ENCODE measurements at regions not wholly inside any gene's neighbourhood (a gene's known extent, or its start where the extent isn't known, plus 50 kb on each side); places are given as distances from the start of the nearest gene placed in this dataset.
A peak's percentile ranks its signal among the peaks of the same experiment; 100 is the strongest.

DNA sequence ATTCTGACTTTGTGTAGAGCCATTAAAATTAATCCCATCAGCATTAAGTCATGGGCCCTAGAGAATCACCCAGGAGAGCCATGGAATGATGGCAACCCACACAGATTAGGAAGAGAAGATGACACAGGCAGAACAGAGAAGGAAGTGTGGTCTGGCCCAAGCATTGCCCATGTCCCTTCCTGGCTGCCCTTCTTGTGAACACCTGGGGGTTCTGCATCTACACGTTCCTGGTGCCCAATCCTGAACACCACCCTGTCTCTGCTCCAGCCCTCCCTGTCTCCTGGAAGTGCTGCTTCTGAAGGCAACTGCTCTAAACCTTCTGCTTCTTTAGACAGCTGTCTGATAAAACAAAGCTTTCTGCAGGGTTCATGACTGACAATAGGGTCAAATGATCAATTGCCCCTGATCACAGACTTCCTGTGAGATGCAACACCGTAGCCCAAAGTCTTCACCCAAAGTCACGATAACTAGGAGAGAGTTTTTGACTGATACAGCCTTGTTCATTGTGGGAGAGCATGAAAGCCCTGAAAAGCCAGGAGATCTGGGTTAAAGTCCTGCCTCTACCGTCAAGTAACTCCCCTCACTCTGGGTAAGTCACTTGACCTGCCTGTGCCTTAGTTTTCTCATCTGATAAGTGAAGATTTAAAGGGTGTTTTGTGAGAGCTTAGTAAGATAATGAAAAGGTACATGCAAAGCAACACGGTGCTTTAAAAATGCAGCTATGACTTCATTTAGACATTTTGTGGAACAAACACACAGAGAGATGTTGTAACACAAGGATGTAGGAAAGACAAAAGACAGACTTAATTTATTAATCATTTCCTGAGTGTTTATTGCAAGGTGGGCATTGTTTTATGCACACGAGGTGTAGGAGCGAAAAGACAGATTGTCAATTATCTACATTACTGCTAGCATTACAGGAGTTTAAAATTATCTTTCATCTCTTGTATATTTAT lies 291.2 kb upstream of the STXBP5 start:
- no peak for TF ChIP-seq CTCF (IDR thresholded peaks at IDR 0.05; ENCODE audit: insufficient read depth, low read depth, low read length)
- no peak overlapping the region for H3K4me3 ChIP-seq (ENCODE audit: low read depth, low read length)
- peak; percentile 73 for DNase-seq (ENCODE audit: low read depth)

DNA sequence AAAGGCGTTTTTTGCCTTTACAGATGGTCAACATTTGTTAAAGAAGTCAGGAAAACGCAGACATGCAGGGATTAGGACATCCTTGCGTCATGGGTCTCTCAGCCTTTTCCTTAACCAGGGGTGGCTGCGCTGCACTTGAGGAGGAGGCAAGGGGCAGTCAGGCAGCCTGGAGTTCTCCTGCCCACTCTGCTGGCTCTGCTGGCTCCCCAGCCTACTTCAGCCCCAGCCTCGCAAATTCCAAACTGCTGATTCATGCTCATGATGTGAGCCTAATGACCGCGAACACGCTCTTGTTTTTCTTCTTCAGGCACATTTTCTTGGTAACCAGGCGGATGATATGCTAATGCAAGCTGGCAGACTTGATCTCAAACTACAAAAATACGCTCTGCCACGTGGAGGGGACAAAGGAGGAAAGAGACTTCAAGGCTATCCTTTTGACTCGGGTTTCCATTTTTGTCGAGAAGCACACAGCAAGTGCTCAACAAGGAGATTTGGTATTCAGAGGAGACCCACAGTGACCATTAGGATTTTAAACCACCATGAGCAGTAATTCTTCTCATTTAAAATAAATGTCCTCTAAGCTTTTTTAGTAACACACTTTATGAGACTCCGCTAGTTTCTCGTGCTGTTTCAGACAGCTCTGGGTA lies 290.3 kb upstream of the STXBP5 start:
- TF ChIP-seq CTCF (IDR thresholded peaks at IDR 0.05; ENCODE audit: insufficient read depth, low read depth, low read length): no peak
- peak; percentile 99 for DNase-seq (ENCODE audit: low read depth)
- H3K4me3 ChIP-seq (ENCODE audit: low read depth, low read length): peak overlapping the region; percentile 42

GRCh38 chr6:146914489-146915483 lies 289.4 kb upstream of the STXBP5 start:
- H3K4me3 ChIP-seq (ENCODE audit: low read depth, low read length): peak overlapping the region; percentile 42
- DNase-seq (ENCODE audit: low read depth): peak; percentile 98
- TF ChIP-seq CTCF (IDR thresholded peaks at IDR 0.05; ENCODE audit: insufficient read depth, low read depth, low read length): no peak

GRCh38 chr6:146915671-146916127 lies 288.5 kb upstream of the STXBP5 start:
- no peak for DNase-seq (ENCODE audit: low read depth)
- H3K4me3 ChIP-seq (ENCODE audit: low read depth, low read length): no peak overlapping the region

GRCh38 chr6:146916435-146917025 lies 287.7 kb upstream of the STXBP5 start:
- TF ChIP-seq CTCF (IDR thresholded peaks at IDR 0.05; ENCODE audit: insufficient read depth, low read depth, low read length): no peak

More at GRCh38 chr6:146915671-146916127, 288.5 kb upstream of the STXBP5 start:
- TF ChIP-seq CTCF (IDR thresholded peaks at IDR 0.05; ENCODE audit: insufficient read depth, low read depth, low read length): no peak

DNA sequence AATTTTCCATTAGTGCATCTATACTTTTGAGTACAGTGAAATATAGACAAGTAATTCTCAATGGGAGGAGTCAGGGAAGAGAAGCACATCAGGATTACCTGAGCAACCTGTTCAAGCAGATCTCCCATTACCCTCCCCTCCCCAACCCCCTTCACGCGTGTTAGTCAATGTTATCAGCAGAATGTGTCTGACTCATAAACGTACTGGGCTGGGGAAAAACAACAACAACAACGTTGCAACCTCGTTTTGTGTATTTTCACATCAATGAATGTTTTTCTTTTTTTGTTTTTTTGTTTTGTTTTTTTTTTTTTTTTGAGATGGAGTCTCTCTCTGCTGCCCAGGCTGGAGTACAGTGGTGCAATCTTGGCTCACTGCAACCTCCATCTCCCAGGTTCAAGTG lies 287.0 kb upstream of the STXBP5 start:
- TF ChIP-seq CTCF (IDR thresholded peaks at IDR 0.05; ENCODE audit: insufficient read depth, low read depth, low read length): no peak
- no peak for DNase-seq (ENCODE audit: low read depth)
- H3K4me3 ChIP-seq (ENCODE audit: low read depth, low read length): no peak overlapping the region

More at GRCh38 chr6:146916435-146917025, 287.7 kb upstream of the STXBP5 start:
- no peak overlapping the region for H3K4me3 ChIP-seq (ENCODE audit: low read depth, low read length)
- peak; percentile 48 for DNase-seq (ENCODE audit: low read depth)

Data from fibroblast of villous mesenchyme (primary cell).